Sigmoid colon (tissue), 4 donors: ENCODE measurements at regions not wholly inside any gene's neighbourhood (a gene's known extent, or its start where the extent isn't known, plus 50 kb on each side); places are given as distances from the start of the nearest gene placed in this dataset.

Experiments used
- CTCF ChIP-seq, 4 experiments: fragments of 450-650 bp in 3 of 4; fragments of 200-600 bp in 1 of 4; IDR thresholded peaks; one replicate each; pipeline ENCODE4 v1.5.1; 2016 to 2019; ENCODE audit warnings: antibody characterized with exemption in 4 of 4, mild to moderate bottlenecking in 3 of 4, moderate library complexity in 2 of 4
- EP300 ChIP-seq, 4 donors: sonication (generic); formaldehyde crosslinking; IDR thresholded peaks; one replicate each; pipeline ENCODE4 v1.6.1; 2017; ENCODE audit warnings: antibody characterized with exemption in 4 of 4
- POLR2A ChIP-seq, 2 donors: fragments of 450-650 bp; IDR thresholded peaks; one replicate each; pipeline ENCODE4 v1.6.1; 2016; ENCODE audit warnings: antibody characterized with exemption in 2 of 2, mild to moderate bottlenecking in 2 of 2, moderate library complexity in 2 of 2

GRCh38 chr6:163962627-163963117, 548.2 kb downstream of the QKI start:
- TF ChIP-seq CTCF (IDR thresholded peaks at IDR 0.05): no peak
- TF ChIP-seq EP300 (IDR thresholded peaks at IDR 0.05): no peak
- TF ChIP-seq POLR2A (IDR thresholded peaks at IDR 0.05): no peak
